GM23248 (cell line): ENCODE measurements at regions not wholly inside any gene's neighbourhood (a gene's known extent, or its start where the extent isn't known, plus 50 kb on each side); places are given as distances from the start of the nearest gene placed in this dataset.

ENCODE experiments used
- EZH2 ChIP-seq: fragments of 200-600 bp; sonication (generic); IDR thresholded peaks from 2 replicates; pipeline ENCODE4 v1.6.1; 2018; ENCODE audit warnings: antibody characterized with exemption, mild to moderate bottlenecking; ENCODE audit not compliant: insufficient read depth, poor library complexity, severe bottlenecking
- EZH2phosphoT487 ChIP-seq: fragments of 200-600 bp; sonication (generic); IDR thresholded peaks from 2 replicates; pipeline ENCODE4 v1.6.1; 2018; ENCODE audit warnings: antibody characterized with exemption, moderate library complexity, mild to moderate bottlenecking, low read depth; ENCODE audit not compliant: insufficient read depth

DNA sequence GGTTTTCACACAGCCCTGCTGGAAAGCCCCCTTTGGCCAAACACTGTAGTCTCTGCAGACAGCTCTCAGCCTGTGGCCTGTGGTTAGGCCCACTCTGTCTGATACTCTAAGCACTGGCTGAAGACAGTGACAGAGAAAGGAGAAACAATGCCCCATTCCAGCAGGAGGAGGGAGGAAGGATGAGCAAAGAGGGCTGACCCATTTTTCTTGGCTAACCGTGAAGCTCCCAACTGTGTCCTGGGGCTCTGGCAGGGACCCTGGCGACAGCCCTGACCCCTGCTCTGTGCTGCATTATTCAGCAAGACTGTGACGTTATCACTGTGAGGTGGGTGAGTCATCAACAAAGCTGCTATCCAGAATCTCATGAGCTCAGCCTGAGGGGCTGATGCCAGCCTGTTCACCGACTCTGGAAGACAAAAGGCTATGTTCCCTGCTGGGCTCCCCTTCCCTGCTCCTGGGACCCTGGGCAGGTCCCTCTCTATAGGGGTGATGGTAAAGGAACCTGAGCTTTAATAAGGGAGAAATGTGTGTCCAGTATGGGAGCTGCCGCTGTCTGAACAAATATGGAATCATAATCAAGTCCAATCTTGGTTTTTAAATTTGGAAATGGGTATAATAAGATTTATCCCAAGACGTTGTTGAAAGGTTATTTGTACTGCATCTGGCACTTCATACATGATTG lies 107.0 kb downstream of the RHOU start:
- TF ChIP-seq EZH2: no peak
- no peak for TF ChIP-seq EZH2phosphoT487
